ENCODE measurements at regions not wholly inside any gene's neighbourhood (a gene's known extent, or its start where the extent isn't known, plus 50 kb on each side); places are given as distances from the start of the nearest gene placed in this dataset.

- H3K27me3 ChIP-seq (replicated peaks in 1 of 7) = peaks cover 0 to 12% (median 0%) of the 10 kb centered on the region in 7 donors
- intact Hi-C loops (cut with DNase I; ENCODE audit: low total_unique reads) = no loop called here
- no peaks in the 10 kb centered on the region for H3K9me3 ChIP-seq
- no peak for TF ChIP-seq POLR2A (IDR thresholded peaks at IDR 0.05)
- H3K4me1 ChIP-seq = no peaks in the 10 kb centered on the region
- H3K36me3 ChIP-seq = no peaks in the 10 kb centered on the region
- no peak for DNase-seq
- no peak overlapping the region for H3K27ac ChIP-seq
- no peak overlapping the region for H3K4me3 ChIP-seq
- WGBS, 5 donors = 58 to 64% (median 61%) methylated on average over 18 of the region's 18 CpGs
These were observed 64.7 kb upstream of the CCDC39 start for GRCh38 chr3:180743813-180744590.

GRCh38 chr3:180747805-180748361 is 68.6 kb upstream of the CCDC39 start:
- H3K27me3 ChIP-seq (replicated peaks in 1 of 7) = peaks cover 0 to 12% (median 0%) of the 10 kb centered on the region in 7 donors
- H3K9me3 ChIP-seq = no peaks in the 10 kb centered on the region
- no peak overlapping the region for H3K4me3 ChIP-seq
- H3K4me1 ChIP-seq = no peaks in the 10 kb centered on the region
- TF ChIP-seq POLR2A (IDR thresholded peaks at IDR 0.05) (no peak), POLR2AphosphoS5 (IDR thresholded peaks at IDR 0.05) (no peak), CTCF (IDR thresholded peaks at IDR 0.05 in 8 of 11, conservative IDR thresholded peaks at IDR 0.05 in 3 of 11) (no peak)
- DNase-seq = no peak
- intact Hi-C loops (cut with DNase I; ENCODE audit: low total_unique reads) = no loop called here
- 63 to 89% (median 76%) methylated on average over 1 of the region's 1 CpG for WGBS, 5 donors
- H3K27ac ChIP-seq = no peak overlapping the region
- H3K36me3 ChIP-seq = no peaks in the 10 kb centered on the region

GRCh38 chr3:180749322-180749721 is 70.0 kb upstream of the CCDC39 start:
- no peak for DNase-seq
- peaks cover 0 to 5% (median 0%) of the 10 kb centered on the region in 7 donors for H3K27me3 ChIP-seq (replicated peaks in 1 of 7)
- H3K27ac ChIP-seq = no peak overlapping the region
- H3K4me3 ChIP-seq = no peak overlapping the region
- H3K36me3 ChIP-seq = no peaks in the 10 kb centered on the region
- TF ChIP-seq POLR2AphosphoS5 (IDR thresholded peaks at IDR 0.05) (no peak), CTCF (IDR thresholded peaks at IDR 0.05 in 8 of 11, conservative IDR thresholded peaks at IDR 0.05 in 3 of 11) (no peak), POLR2A (IDR thresholded peaks at IDR 0.05) (no peak)
- WGBS, 5 donors = 42 to 86% (median 79%) methylated on average over 3 of the region's 3 CpGs
- no peaks in the 10 kb centered on the region for H3K9me3 ChIP-seq
- intact Hi-C loops (cut with DNase I; ENCODE audit: low total_unique reads) = no loop called here
- H3K4me1 ChIP-seq = no peaks in the 10 kb centered on the region

GRCh38 chr3:180749796-180750195 is 70.5 kb upstream of the CCDC39 start:
- no peak for TF ChIP-seq CTCF (IDR thresholded peaks at IDR 0.05 in 8 of 11, conservative IDR thresholded peaks at IDR 0.05 in 3 of 11)
- no peak for TF ChIP-seq POLR2A (IDR thresholded peaks at IDR 0.05)
- no peak for TF ChIP-seq POLR2AphosphoS5 (IDR thresholded peaks at IDR 0.05)
- intact Hi-C loops (cut with DNase I; ENCODE audit: low total_unique reads) = no loop called here
- H3K4me1 ChIP-seq = no peaks in the 10 kb centered on the region

More at GRCh38 chr3:180749796-180750195, 70.5 kb upstream of the CCDC39 start:
- Histone ChIP-seq H3K4me3 (no peak overlapping the region), H3K27me3 (replicated peaks in 1 of 7) (peaks cover 0 to 5% (median 0%) of the 10 kb centered on the region in 7 donors), H3K27ac (no peak overlapping the region), H3K36me3 (no peaks in the 10 kb centered on the region), H3K9me3 (no peaks in the 10 kb centered on the region)
- DNase-seq = no peak
